ENCODE measurements at regions not wholly inside any gene's neighbourhood (a gene's known extent, or its start where the extent isn't known, plus 50 kb on each side); places are given as distances from the start of the nearest gene placed in this dataset.
"Not testable (repeated sequence)": the region's sequence is repeated elsewhere in the genome, so short reads cannot be mapped to it uniquely, and the experiment has no call there.

DNA sequence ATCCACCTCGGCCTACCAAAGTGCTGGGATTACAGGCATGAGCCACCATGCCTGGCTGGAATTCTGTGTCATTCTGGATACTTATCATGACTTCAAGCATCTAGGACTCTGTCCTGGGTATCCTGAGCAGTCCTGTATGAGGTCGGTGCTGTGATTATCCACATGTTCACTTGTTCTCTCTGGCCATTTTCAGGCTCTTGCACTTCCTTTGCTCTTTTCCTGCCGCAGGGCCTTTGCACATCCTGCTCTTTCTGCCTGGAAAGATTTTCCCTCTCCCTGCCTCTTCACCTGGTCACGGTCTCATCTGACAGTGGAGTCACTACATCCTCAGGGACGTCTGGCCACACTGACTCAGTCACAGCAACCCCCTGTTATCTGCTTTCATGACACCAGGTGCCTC is 184.6 kb upstream of the OSBPL11 start:
- TF ChIP-seq, protein P1, sequence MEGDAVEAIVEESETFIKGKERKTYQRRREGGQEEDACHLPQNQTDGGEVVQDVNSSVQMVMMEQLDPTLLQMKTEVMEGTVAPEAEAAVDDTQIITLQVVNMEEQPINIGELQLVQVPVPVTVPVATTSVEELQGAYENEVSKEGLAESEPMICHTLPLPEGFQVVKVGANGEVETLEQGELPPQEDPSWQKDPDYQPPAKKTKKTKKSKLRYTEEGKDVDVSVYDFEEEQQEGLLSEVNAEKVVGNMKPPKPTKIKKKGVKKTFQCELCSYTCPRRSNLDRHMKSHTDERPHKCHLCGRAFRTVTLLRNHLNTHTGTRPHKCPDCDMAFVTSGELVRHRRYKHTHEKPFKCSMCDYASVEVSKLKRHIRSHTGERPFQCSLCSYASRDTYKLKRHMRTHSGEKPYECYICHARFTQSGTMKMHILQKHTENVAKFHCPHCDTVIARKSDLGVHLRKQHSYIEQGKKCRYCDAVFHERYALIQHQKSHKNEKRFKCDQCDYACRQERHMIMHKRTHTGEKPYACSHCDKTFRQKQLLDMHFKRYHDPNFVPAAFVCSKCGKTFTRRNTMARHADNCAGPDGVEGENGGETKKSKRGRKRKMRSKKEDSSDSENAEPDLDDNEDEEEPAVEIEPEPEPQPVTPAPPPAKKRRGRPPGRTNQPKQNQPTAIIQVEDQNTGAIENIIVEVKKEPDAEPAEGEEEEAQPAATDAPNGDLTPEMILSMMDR (conservative IDR thresholded peaks at IDR 0.05 in 1 of 2, IDR thresholded peaks at IDR 0.05 in 1 of 2; ENCODE audit: extremely low read depth in 1 of 2, insufficient read depth in 1 of 2, low read depth in 1 of 2, low read length in 2 of 2) = not testable (repeated sequence)
- not testable (repeated sequence) for TF ChIP-seq EZH2 (IDR thresholded peaks at IDR 0.05; ENCODE audit: borderline replicate concordance, low read length)
